Stimulated activated CD8-positive, alpha-beta memory T cell treated with anti-CD3 and anti-CD28 coated beads, Interleukin-7, amount 100 ng/mL, for 1 hour (primary cell): ENCODE measurements at regions not wholly inside any gene's neighbourhood (a gene's known extent, or its start where the extent isn't known, plus 50 kb on each side); places are given as distances from the start of the nearest gene placed in this dataset.

Source experiments
- DNase-seq, 2 donors: peaks; one replicate each; pipeline ENCODE4 v3.0.0-alpha.2; 2020; ENCODE audit warnings: low read depth in 2 of 2

DNA sequence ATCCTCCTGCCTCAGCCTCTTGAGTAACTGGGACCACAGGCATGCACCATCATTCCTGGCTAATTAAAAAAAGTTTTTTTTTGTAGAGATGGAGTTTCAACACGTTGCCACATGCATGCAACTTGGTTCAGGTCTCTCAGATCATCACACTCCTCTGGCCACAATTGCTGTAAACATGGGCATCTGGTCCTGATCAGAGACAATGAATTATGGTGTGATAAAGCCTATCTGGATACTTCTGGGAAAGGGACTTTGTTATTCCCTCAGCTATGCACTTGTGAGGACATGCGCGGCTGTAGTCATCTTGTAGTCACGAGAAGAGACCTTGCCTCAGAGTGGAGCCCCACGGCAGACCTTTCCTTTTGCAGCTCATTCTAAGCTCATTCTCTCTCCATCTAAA is 210.9 kb upstream of the ZFP64 start:
- no peak for DNase-seq

DNA sequence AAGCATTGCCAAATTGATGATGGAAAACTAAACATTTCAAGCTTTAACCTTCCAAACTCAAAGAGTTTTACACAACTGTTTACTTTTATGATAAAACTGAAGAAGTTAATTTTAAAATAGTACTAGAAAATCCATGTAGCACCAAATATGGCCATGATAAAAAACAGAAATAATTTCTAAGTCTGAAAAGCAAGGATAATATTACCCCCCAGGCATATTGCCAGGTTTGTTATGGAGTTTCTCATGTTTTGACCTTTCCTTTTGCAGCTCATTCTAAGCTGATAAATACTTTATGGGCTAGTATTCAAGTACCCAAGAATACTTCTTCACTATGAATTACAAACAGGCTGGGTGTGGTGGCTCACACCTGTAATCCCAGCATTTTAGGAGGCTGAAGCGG is 209.9 kb upstream of the ZFP64 start:
- DNase-seq = no peak

DNA sequence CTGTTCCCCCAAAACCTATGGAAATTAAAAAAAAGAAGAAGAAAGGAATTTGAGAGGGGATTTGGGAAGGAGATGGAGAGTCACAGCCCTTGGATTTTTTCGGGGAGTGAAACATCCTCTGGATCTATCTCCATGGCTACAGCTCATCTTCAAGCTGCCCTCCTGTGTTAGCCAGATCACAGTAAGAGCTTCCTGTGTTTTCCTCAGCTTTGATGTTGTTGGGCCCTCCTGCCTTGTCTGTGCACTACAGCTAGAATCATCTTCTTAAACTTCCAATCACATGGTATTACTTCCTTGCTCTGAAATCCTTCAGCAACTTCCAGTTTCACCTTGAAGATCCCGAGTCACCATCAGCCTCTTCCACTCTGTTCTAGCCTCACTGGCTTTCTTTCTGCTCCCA is 207.8 kb upstream of the ZFP64 start:
- no peak for DNase-seq

DNA sequence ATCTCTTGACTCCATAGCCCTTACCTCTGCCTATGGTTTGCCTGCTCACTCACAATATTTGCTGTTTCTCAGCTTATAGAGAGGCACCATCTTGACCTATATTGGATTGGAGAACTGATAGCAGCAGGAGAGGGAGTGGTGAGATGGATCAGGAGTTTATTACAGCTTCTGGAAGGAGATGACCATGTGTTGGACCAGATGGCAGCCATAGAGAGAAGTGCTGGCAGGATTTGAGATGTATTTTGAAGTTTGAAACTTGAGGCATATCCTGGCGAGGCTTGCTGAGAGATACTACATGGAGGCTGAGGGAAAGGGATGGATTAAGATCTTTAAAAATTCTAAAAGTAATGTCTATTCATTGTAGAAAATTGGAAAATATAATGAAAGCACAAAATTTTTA is 198.0 kb upstream of the ZFP64 start:
- DNase-seq = no peak

DNA sequence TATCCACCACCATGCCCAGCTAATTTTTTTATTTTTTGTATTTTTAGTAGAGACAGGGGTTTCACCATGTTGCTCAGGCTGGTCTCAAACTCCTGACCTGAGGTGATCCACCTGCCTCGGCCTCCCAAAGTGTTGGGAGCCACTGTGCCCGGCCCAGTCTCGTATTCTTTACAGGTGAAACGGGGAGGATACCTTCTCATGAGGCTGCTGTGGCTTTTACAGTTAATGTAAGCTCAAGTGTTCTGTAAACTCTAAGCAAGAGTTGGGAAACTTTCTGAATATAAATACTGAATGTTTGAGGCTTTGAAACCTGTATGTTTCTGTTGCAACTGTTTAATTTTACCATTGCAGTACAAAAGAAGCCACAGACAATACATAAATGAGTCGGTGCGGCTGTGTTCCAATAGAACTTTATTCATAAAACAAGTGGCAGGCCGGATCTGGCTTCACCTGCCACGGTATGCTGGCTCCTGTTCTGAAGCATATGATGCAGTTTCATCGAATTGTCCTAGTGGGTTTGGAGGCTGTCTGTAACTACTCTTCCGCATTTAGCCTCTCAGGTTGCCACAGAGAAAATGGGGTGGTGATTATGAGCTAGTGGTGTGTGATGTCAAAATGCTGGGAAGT is 192.5 kb upstream of the ZFP64 start:
- DNase-seq = no peak

DNA sequence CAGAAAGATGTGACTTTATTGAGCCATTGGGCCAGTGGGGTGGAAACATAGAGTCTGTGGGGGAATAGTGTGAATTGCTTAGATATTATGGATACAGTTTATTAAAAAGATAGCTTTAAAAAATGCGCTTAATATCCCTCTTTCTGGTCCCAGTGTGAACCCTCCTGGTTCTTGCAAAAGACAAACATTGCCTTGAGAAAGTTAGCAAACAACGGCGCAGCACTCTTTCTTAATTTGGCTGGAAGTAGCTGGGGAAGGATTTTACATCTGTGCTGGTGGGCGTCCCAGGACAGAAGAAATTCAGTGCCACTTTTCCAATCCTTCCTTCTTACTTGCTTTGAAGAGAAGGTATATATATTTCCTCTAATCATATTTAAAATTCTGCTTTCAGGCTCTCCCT is 191.4 kb upstream of the ZFP64 start:
- no peak for DNase-seq

DNA sequence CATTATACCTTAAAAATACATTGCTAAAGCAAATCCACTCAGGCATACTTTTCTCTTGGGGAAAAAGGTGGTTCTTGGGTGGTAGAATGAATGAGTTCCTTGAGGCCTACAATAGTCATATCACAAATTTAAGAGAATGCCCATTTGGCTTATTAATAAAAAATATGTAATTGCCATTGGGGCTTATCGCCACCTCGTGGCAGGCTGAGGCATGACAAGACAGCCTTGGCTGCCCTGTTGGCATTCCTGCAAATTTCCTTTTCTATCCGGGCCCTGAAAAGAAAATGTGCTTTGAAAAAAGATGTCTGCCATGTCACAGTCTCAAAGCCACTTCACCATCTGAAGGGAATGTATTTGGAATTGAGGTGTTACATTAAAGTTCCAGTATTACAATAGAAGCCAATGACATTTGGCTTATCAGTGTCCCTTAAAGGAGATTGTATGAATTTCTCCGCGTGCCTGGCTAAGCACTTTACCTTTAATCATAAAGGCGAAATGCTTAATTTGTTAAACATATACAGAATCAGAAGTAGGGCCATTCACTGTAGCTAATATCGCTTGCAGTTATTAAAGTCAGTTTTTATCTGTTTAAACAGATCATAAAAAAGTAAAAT is 188.3 kb upstream of the ZFP64 start:
- peak in 1 of 2 donors; percentile 9 for DNase-seq

DNA sequence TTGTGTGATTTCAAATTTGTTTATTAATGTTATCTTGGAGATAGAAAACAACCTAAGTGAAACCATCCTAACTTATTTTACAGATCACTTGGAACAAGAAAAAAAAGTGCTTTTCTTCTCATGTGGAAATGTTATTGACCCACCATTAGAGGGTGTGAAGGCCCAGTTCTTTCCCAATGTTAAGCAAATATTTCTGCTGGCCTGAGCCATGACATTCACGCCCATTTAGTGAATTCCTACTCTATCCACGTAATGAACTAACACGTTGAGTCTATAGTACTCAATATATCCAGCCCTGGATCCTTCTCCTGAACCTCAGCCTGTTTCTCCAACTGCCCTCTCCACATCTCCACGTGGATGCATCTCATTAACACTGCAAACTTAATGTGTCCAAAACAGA is 180.6 kb upstream of the ZFP64 start:
- DNase-seq = no peak

DNA sequence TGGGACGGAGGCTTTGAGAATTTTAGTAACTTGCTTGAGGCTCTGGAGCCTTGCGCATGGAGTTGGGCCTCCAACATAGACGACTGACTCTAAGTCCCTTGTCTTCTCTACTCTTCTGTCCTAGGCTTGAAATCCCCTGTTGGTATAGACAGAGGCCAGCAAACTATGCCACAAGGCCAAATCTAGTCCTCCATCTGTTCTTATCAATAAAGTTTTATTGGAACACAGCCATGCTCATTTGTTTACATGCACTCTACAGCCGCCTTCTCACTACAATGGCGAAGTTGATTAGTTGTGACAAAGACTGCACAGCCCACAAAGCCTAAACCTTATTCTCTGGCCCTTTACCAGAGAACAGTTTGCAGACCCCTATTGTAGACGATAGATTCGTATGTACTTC is 174.1 kb upstream of the ZFP64 start:
- DNase-seq = no peak

DNA sequence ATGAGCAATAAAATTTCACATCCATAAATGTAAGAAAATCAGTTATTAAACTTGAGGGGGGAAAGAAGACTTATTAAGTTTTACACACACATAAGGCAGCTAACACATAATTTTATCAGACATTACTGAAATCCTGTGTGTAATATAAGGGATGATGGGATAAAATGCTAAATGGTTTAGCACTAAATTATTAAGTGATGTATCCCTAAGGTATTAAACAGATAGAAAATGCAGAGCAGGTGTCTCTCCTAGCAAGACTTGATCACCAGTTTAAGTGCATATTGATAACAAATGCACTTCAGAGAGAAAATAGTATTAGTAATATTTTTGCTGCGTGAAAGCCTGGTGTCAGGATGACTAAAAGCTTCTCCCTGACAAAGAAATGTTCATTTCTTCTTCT is 172.8 kb upstream of the ZFP64 start:
- no peak for DNase-seq

DNA sequence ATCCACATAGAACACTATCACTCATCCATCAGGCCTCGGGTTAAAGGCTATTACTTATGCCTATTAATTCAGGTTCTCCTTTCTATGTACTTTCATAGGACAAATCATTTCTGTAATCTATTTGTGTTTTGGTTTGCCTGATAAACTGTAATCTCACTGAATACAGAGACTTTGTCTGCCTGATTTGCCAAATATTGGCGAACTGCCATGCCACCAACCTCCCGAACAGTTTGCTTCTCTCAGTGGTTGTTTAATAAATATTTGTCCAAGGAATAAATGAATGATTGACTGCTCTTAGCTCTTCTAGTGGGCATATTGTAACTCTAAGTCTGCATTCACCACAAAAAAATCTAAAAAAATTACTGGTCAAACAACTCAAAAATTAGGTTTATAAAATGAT is 170.1 kb upstream of the ZFP64 start:
- DNase-seq = no peak

DNA sequence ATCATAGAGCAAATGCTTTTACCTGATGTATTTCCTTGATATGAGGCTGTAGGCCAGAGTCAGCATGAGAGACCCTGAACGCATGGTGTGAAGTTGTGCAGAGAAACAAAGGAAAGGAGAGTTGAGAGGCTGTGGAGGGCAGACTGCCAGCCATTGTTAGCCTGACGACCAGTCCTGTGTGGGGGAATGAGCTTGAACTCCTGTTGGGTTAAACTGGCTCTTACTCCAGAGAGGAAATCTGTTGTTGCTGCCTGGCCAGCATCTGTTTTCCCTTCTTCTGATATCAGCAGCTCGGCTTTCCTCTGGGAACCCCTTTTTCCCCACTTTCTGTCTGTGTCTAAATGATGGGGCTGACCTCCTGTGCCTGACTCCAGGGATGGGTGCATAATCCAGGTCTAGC is 158.2 kb upstream of the ZFP64 start:
- no peak for DNase-seq

DNA sequence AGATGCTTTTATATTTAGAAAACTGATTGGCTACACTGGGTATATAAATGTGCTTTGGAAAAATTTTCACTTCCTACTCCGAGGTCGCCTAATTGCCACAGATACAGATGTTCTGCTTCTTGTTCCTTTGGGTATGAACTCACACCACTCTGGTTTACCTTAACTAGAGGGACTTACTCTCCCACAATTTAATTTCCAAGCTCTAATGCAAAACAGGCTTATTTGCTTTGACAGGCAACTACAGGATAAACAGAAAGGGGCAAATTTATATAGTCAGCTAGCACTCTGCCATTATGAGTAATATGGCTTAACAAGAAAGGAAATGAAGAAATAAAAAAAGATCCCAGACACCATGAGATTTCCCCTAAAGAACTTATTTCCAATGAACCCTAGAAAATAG is 156.9 kb upstream of the ZFP64 start:
- no peak for DNase-seq

DNA sequence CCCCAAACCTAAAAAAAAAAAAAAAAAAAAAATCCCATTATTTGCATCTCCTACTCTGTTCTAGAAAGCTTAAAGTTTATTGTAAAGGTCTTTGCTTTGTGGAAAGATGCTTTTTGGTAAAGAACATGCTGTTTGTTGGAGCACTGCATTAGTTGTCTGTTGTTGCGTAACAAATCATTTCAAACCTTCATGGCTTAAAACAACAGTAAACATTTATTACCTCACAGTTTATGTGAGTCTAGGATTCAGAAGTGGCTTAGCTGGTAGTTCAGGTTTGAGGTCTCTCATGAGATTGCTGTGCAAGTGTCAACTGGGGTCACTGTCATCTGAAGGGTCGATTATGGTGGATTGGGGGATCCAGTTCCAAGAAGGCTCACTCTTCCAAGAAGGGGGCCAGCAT is 155.2 kb upstream of the ZFP64 start:
- DNase-seq = no peak

DNA sequence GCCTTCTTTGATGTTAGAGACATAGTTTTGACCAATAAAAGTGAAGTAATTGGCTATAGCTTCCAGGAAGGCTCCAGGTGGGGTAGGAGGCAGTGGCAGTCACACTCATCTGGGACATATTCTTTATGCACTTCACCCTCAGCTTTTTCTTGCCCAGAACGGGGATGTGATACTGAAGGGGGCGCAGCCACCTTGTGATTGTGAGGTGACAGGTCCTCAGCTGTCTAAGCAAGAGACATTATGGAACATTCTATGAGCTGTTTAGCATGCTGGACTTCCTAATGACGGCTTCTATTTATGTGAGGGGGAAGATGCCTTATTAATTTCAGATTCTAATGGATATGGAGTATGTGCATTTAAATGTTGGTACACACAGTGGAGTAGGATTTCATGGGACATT is 151.3 kb upstream of the ZFP64 start:
- no peak for DNase-seq

DNA sequence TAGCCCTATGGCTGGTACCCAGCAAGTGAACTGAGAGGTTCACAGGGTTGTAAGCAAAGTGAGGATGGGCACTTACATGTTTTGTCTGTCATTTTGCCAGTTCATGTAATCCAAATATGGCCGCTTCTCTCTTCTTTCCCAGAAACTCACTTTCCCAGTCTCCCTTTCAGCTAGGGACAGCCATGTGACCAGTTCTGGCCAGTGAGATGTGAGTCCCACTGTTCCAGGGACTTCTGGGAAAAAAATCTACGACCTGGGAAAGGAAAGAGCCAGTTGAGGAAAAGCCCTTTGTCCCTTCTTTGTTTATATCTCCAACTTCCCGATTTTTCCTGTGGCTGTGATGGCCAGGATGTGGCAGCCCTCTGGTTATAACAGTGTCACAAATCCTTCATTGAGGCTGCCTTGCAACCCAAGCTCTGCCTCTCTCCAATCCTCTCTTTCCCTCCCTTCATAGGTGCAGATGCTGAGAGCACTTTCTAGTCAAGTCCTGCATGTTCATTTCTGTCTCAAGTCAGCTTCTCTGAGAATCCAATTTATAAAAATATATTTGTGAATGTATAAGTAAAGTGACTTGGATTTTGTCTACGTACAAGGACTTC is 148.6 kb upstream of the ZFP64 start:
- DNase-seq = no peak

DNA sequence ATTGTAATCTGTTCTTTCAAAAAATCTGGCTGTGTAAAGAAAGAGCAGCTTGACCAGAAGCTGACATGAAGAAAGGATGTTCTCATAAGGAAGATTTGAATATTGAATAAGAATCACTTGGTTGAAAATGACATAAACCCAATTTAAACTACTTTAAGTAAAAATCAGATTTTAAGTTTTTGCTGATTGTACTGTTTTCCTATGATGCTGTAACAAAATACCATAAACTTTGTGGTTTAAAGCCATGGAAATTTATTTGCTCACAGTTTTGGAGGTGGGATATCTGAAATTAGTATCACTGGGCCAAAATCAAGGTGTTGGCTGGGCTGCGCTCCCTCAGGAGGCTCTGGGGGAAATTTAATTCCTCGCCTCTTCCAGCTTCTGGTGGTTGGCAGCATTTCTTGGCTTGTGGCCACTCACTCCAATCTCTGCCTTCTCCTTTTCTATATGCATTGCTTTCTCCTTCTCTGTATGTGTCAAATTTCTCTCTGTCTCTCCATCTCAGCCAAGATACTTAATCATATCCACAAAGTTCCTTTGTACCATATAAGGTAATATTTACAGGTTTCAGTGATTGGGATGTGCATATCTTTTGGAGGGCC is 141.2 kb upstream of the ZFP64 start:
- DNase-seq = no peak

DNA sequence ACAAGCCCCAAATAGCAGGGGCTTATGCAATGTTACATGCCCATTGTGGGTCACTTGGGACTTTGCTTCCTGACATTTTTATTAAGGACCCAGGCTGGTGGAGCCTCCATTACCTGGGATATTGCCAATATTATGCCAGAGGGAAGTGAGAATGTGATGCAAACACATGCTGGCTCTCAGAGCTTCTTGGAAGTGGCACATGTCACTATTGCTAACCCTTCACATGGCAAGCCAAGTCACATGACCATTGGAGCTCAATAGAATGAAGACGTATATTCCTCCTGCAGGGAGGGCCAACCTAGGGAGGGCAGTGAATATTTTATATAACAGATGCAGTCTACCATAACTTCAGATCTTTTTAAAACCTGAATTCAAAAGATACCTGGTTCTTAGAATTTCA is 140.7 kb upstream of the ZFP64 start:
- DNase-seq = no peak

DNA sequence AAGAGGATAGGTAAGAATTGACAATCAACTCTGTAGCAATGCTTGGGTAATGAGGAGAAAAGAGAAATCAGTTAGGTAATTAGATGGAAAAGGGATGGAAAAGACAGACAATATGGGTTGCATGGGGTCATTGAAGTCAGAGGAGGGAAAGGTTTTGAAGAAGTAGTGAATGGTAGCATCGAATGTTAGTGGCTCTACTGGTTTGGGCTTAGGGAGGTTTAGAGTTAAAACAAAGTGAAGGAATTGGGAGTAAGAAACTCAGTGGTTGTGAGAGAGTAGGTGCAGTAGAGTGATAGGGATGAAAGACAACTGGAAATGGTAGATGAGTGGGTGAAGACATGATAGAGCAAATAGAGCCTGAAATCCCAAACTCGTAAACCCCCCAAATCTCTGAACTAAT is 140.1 kb upstream of the ZFP64 start:
- DNase-seq = no peak

DNA sequence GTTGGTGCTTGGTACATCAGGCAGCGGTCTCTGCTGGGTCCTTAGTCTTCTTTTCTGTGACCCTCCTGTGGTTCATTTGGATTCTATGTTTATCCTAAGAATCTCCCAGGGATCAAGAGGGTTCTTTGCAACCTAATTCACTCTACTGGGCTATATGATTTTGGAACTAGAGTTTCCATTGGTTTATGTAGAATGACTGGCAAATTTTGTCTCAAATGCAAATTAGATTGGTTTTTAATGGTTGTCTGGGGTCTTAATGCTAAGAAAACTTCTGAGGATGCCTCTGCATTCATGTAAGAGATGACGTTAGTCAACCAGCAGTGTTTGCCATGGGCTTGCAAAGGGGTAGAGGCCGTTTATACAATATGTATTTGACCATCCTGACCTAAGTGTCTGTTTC is 129.8 kb upstream of the ZFP64 start:
- DNase-seq = no peak

DNA sequence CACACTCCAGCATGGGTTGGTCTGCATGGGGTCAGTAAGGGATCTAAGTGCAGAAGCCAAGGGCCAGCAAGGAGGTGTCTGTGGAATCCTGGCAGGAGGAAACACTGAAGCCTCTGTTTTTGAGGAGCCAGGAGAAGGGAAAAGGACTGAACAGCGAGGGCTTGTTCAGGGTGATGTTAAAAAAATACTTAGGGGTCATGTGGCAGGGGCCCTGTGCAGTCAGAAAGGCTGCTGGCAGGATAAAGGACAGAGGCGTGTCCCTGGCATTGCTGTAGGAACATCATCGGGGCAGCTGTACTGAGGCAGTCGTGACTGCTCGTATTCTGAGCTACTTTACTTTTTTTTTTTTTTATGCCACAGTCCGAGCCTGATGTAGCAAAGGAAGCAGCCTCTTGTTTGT is 127.1 kb upstream of the ZFP64 start:
- no peak for DNase-seq

DNA sequence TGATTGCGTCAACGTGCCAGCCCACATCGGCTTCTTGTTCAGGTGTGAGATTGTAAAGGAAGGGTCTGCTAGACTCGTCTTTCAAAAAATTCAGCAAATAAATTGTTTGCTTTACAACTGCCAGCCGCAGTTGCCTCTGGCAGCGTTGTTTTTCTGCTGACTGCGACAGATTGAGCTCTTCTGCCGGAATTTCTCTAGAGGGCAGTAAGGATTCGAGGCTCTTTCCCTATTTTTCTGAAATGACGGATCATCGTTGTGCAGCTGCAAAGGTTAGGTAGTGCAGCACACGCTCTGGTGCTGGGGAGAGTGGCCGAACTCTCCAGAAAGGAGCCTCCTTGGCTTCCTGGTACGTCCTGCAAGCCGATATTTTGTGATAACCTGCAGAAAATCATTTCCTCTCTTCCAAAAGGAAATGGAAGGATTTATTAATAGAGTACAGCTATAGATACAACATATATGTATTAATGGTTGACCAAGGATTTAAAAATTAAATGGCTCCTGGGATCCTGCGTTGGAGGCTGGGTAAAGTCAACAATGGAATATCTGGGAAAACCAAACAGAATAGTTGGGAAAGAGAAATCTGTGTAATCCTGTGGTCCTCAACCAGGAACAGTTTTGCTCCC is 121.9 kb upstream of the ZFP64 start:
- no peak for DNase-seq

DNA sequence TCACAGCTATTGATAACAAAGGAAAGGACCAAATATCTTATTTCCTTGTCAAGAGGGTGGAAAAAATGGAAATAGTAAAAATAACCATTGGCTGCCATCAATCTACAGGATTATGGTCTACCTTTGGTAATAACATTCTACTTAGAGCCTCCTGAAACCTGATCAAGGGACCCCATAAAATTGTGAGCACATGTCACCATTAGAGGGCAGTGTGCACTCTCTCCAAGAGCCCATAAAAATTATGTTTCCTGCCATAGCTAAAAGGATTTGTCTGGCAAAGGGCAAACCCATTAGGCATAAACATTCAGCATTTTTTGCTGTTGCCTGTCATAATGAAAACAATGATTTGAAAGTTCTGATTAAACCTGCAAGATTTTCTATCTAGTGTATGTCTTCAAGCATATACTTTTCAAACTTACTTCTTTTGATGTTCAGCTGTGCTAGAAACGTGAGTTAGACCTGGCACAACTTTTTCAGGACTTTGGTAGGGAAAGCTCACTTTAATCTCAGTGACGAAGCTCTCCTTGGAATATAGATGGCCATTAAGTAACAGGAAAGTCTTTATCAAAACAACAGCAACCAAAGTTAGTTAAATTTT is 120.7 kb upstream of the ZFP64 start:
- DNase-seq = peak; percentile 7 to 13
